H4 (cell line): ENCODE measurements at regions not wholly inside any gene's neighbourhood (a gene's known extent, or its start where the extent isn't known, plus 50 kb on each side); places are given as distances from the start of the nearest gene placed in this dataset.

Source experiments
- DNase-seq: peaks from one replicate; pipeline ENCODE4 v3.0.0-alpha.2; 2015; ENCODE audit warnings: low spot score

- no peak for DNase-seq
These were observed 234.1 kb downstream of the OPA1 start for GRCh38 chr3:193827040-193827669.

GRCh38 chr3:193827871-193828270 is 234.9 kb downstream of the OPA1 start:
- DNase-seq, result no peak

- no peak for DNase-seq
These were observed 235.5 kb downstream of the OPA1 start for GRCh38 chr3:193828477-193828876.

- DNase-seq, result peak; percentile 94
These were observed 236.8 kb downstream of the OPA1 start for GRCh38 chr3:193829781-193830180.

GRCh38 chr3:193830791-193831191 is 237.8 kb downstream of the OPA1 start:
- no peak for DNase-seq

- peak; percentile 74 for DNase-seq
These were observed 238.8 kb downstream of the OPA1 start for GRCh38 chr3:193831495-193832455.

- DNase-seq, result no peak
These were observed 239.9 kb downstream of the OPA1 start for GRCh38 chr3:193832833-193833413.

GRCh38 chr3:193833592-193833991 is 240.6 kb downstream of the OPA1 start:
- no peak for DNase-seq

GRCh38 chr3:193835414-193835813 is 242.4 kb downstream of the OPA1 start:
- no peak for DNase-seq

GRCh38 chr3:193836511-193836910 is 243.5 kb downstream of the OPA1 start:
- no peak for DNase-seq

GRCh38 chr3:193836918-193837317 is 243.9 kb downstream of the OPA1 start:
- DNase-seq, result no peak

GRCh38 chr3:193837347-193837827 is 244.4 kb downstream of the OPA1 start:
- DNase-seq, result no peak

- no peak for DNase-seq
These were observed 247.2 kb downstream of the OPA1 start for GRCh38 chr3:193840111-193840641.

- DNase-seq, result no peak
These were observed 248.6 kb downstream of the OPA1 start for GRCh38 chr3:193841581-193841980.

- DNase-seq, result no peak
These were observed 249.2 kb downstream of the OPA1 start for GRCh38 chr3:193842029-193842798.

GRCh38 chr3:193842832-193843473 is 249.9 kb downstream of the OPA1 start:
- DNase-seq, result no peak

GRCh38 chr3:193843474-193844301 is 250.7 kb downstream of the OPA1 start:
- DNase-seq, result no peak

- no peak for DNase-seq
These were observed 251.5 kb downstream of the OPA1 start for GRCh38 chr3:193844472-193844871.

- no peak for DNase-seq
These were observed 252.1 kb downstream of the OPA1 start for GRCh38 chr3:193845144-193845543.

- no peak for DNase-seq
These were observed 253.6 kb downstream of the OPA1 start for GRCh38 chr3:193846569-193846968.
